RPMI7951 (cell line): ENCODE measurements at regions not wholly inside any gene's neighbourhood (a gene's known extent, or its start where the extent isn't known, plus 50 kb on each side); places are given as distances from the start of the nearest gene placed in this dataset.
"Not testable (repeated sequence)": the region's sequence is repeated elsewhere in the genome, so short reads cannot be mapped to it uniquely, and the experiment has no call there.

ENCODE experiments used
- DNase-seq: peaks from one replicate; pipeline ENCODE4 v3.0.0-alpha.2; 2012; ENCODE audit warnings: low read depth

DNA sequence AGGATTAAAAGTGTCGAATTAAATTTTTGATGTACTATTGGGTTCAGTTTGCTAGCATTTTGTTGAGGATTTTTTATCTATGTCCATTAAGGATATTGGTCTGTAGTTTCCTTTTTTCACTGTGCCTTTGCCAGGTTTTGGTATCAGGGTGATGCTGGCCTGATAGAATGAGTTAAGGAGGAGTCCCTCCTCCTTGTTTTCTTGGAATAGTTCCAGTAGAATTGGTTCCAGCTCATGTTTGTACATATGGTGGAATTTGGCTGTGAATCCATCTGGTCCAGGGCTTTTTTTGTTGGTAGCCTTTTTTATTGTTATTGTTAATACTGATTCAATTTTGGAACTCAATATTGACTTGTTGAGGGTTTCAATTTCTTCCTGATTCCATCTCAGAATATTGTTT is 141.8 kb downstream of the SIM1 start:
- peak; percentile 62 for DNase-seq

GRCh38 chr6:100320686-100321085 is 144.0 kb downstream of the SIM1 start:
- DNase-seq: no peak

DNA sequence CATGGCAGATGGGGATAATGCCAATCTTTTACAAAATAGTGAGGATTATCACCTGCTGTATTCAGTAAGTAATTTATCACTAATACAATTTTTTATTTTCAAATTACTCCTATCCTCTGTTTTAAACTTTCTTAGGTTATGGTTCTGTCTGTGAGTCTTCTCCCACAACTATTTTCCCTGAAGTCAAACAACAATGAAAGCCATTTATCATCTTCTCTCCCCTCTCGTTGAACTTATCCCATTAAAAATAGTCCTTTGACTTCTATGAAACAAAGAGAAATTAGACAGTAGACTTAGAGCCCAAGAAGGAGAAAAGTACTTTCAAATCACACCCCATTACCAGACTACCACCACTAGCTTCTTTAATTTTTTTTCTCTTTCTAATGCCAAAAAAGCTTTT is 147.7 kb downstream of the SIM1 start:
- no peak for DNase-seq

GRCh38 chr6:100314186-100314585 is 150.5 kb downstream of the SIM1 start:
- DNase-seq: no peak

GRCh38 chr6:100311707-100312251 is 152.9 kb downstream of the SIM1 start:
- no peak for DNase-seq

- DNase-seq: no peak
Observed at GRCh38 chr6:100309174-100309573, 155.5 kb downstream of the SIM1 start.

DNA sequence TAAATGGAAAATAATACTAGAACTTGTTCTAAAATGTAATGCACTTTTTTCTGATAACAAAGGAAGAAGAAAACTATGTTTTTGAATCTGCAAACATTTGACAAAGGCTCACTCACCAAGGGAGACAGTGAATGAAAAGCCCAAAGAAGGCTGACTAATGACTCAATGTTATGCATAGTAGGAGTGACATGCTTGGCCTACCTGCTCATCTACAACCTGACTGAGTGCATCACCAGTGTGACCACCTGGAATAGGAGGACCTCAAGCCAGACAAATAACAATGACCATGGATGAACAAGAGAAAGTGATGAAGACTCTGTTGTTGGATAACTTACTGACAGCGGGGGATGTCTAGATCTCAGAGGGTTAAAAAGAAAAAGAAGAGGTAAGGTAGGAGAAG is 157.2 kb downstream of the SIM1 start:
- no peak for DNase-seq

DNA sequence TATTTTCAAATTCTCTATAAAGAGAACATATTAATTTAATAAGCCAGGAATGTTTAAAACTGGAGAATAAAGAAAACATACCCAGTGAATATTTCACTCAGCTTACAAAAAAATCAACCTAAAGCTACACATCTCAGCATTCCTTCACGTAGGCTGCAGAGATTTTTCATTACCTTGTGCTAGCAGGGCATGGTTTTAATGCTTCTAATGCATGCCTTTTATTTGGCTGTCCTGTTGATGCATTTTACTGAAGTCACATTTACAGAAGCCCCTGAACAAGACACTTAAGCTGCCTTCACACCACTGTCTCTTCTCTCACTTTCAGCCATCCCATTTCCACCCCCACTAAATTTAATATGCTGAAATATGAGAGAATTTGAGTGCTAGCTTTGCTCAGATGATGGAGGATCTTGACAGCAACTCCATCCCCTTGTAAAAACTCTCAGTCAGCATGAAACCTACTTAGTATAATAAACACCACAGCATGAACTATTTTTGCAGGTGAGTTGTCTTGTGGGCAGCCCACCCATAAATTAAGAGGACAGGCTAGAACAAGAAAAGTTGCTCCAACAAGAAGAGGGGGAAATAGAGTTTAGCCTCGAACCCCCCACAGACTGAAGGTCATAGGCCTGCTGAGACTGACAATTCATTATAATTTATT is 159.4 kb downstream of the SIM1 start:
- no peak for DNase-seq

- DNase-seq: no peak
Observed at GRCh38 chr6:100304575-100304974, 160.1 kb downstream of the SIM1 start.

DNA sequence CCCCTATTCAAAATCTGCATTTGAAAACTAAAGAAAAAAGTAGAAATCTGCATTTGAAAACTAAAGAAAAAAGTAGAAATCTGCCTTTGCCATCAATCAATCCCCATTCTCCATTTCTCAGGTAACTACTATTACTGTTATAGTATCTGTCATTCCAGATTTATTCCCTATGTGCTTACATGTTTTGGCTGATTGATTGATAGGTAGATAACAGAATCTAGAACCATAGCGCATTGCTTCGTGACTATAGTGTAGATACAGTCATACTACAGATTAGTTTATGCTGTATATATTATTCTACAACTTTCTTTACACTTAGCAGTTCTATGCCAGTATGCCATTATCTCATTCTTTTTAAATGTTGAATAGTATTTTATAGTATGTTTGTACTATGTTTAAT is 163.0 kb downstream of the SIM1 start:
- no peak for DNase-seq

DNA sequence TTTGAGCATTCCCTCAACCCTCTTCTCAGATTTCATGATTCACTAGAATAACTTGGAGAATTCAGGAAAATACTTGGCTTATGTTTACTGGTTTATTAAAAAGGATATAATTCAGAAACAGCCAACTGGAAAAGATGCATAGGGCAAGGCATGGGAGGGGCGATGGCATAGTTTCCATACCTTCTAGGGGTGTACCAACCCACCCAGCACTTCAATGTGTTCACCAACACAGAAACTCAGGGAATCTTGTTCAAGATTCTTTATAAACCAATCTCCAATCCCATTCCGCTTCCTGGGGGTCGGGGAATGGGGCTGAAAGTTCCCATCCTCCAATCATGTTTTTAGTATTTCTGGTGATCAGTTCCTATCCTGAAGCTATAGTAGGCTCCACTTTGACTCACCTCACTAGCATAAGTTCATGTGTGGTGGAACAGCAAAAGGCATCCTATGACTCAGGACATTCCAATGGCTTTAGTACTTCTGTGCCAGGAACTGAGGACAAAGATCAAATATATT is 164.4 kb downstream of the SIM1 start:
- peak; percentile 98 for DNase-seq

- DNase-seq: peak; percentile 90
Observed at GRCh38 chr6:100296810-100297544, 167.7 kb downstream of the SIM1 start.

DNA sequence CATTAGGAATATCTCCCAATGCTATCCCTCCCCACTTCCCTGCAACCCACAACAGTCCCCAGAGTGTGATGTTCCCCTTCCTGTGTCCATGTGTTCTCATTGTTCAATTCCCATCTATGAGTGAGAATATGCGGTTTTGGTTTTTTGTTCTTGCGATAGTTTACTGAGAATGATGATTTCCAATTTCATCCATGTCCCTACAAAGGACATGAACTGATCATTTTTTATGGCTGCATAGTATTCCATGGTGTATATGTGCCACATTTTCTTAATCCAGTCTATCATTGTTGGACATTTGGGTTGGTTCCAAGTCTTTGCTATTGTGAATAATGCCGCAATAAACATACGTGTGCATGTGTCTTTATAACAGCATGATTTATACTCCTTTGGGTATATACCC is 169.5 kb downstream of the SIM1 start:
- not testable (repeated sequence) for DNase-seq

- DNase-seq: no peak
Observed at GRCh38 chr6:100289285-100289684, 175.4 kb downstream of the SIM1 start.

DNA sequence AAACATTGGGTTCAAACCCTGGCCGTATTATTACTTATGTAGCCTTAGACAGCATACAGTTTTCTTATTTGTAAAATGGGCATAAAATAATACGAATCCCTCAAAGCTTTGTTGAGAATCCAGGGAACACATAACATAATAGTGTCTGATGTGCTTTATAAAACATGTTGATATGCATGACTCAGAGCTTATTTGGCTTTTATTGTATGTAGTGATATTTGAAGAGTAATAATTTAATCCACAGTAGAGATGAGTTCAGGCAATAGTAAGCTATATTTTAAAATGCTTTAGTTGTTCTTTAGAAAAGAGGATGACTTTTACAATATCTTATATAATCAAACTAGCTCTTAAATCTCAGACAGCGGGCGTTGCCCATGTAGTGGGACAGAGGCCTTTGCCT is 176.4 kb downstream of the SIM1 start:
- no peak for DNase-seq

- peak; percentile 80 for DNase-seq
Observed at GRCh38 chr6:100283285-100283684, 181.4 kb downstream of the SIM1 start.

GRCh38 chr6:100281471-100281901 is 183.2 kb downstream of the SIM1 start:
- DNase-seq: peak; percentile 55

GRCh38 chr6:100276311-100277057 is 188.2 kb downstream of the SIM1 start:
- no peak for DNase-seq

DNA sequence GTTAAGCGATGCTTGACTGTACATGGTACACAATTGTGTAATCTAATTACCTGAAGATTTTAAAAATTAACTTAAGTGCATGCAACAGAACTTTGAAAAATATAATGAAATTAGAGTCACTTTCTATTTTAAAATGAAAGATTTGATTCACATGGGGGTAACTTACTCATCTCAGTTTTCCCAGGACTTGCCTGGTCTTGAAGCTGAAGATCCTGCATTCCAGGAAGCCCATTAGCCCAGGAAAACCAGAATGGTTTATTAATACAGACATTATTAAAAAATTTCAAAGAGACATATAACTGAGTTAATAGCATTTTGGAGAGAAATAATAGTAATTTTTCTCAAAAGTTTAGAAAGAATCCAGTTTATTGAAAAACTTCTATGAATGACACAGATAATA is 190.6 kb downstream of the SIM1 start:
- no peak for DNase-seq

- DNase-seq: no peak
Observed at GRCh38 chr6:100271625-100272024, 193.1 kb downstream of the SIM1 start.

GRCh38 chr6:100271202-100271601 is 193.5 kb downstream of the SIM1 start:
- no peak for DNase-seq

DNA sequence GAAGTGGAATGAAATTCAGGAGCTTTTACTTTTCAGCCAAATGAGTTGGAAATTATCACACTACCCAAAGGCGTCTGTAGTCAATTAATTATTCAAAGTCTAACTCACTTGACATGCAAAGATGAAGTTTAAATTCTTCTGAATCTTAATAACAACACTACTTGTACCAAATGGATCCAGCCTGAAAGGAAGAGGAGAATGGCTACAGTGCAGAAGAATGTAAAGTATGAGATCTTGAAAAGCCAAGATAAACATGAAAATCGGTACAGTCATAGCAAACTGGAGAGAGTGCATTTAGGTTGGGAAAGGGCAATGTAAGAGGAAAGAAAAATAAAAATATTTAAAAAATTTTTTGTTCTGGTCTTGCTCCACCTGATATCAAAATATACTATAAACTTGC is 195.5 kb downstream of the SIM1 start:
- DNase-seq: peak; percentile 54
